DND-41 (cell line): ENCODE measurements at regions not wholly inside any gene's neighbourhood (a gene's known extent, or its start where the extent isn't known, plus 50 kb on each side); places are given as distances from the start of the nearest gene placed in this dataset.

ENCODE experiments used
- ATAC-seq: fragments of 200-7000 bp; cut with Tn5 transposase; 3 replicates; pipeline ENCODE4 v1.9.1; 2021; ENCODE audit warnings: low read depth; ENCODE audit not compliant: insufficient read depth
- DNase-seq: peaks from one replicate; pipeline ENCODE4 v3.0.0-alpha.2; 2020
- H2AFZ ChIP-seq: 2 replicates; pipeline ENCODE4 v1.6.0; 2012; ENCODE audit warnings: low read depth, low read length
- H3K27ac ChIP-seq: 2 replicates; pipeline ENCODE4 v1.5.1; 2012; ENCODE audit warnings: low read length, inconsistent platforms
- H3K27me3 ChIP-seq: fragments of 200-600 bp; sonication (generic); 2 replicates; pipeline ENCODE4 v1.6.0; 2012; ENCODE audit warnings: low read length, mild to moderate bottlenecking, inconsistent platforms; ENCODE audit not compliant: insufficient read depth, poor library complexity
- H3K36me3 ChIP-seq: 2 replicates; pipeline ENCODE4 v1.5.1; 2012; ENCODE audit warnings: low read length, inconsistent platforms; ENCODE audit not compliant: insufficient read depth
- H3K4me1 ChIP-seq: 2 replicates; pipeline ENCODE4 v1.5.1; 2012; ENCODE audit warnings: mild to moderate bottlenecking, low read length; ENCODE audit not compliant: insufficient read depth
- H3K4me2 ChIP-seq: 2 replicates; pipeline ENCODE4 v1.6.0; 2012; ENCODE audit warnings: mild to moderate bottlenecking, moderate library complexity, low read length, inconsistent platforms; ENCODE audit not compliant: insufficient read depth
- H3K4me3 ChIP-seq, 2 experiments: fragments of 200-600 bp in 1 of 2; shearing (Covaris generic) in 1 of 2; 2 replicates each; pipeline ENCODE4 v1.5.1; 2012 to 2016; ENCODE audit warnings: inconsistent platforms in 2 of 2, low read length in 2 of 2, mild to moderate bottlenecking in 2 of 2, low read depth in 1 of 2, moderate library complexity in 1 of 2
- H3K79me2 ChIP-seq: 2 replicates; pipeline ENCODE4 v1.6.0; 2012; ENCODE audit warnings: low read length, inconsistent platforms; ENCODE audit not compliant: insufficient read depth
- H3K9ac ChIP-seq: 2 replicates; pipeline ENCODE4 v1.6.0; 2012; ENCODE audit warnings: low read depth, mild to moderate bottlenecking, inconsistent platforms, low read length, moderate library complexity
- H3K9me3 ChIP-seq: 2 replicates; pipeline ENCODE4 v1.5.1; 2012; ENCODE audit warnings: low read length, moderate library complexity, mild to moderate bottlenecking, inconsistent platforms; ENCODE audit not compliant: insufficient read depth, severe bottlenecking
- H4K20me1 ChIP-seq: 2 replicates; pipeline ENCODE4 v1.6.0; 2012; ENCODE audit warnings: low read length; ENCODE audit not compliant: insufficient read depth
- CTCF ChIP-seq: IDR thresholded peaks from 2 replicates; pipeline ENCODE4 v1.5.1; 2012; ENCODE audit warnings: borderline replicate concordance, low read length, moderate library complexity, mild to moderate bottlenecking; ENCODE audit not compliant: poor library complexity, severe bottlenecking; ENCODE audit errors: extremely low read depth
- EZH2 ChIP-seq: IDR thresholded peaks from 3 replicates; pipeline ENCODE4 v1.6.1; 2012; ENCODE audit warnings: borderline replicate concordance, low read depth, mild to moderate bottlenecking, moderate library complexity, low read length, inconsistent platforms; ENCODE audit not compliant: severe bottlenecking

GRCh38 chr2:8500124-8501054 is 181.5 kb upstream of the ID2 start:
- Histone ChIP-seq H4K20me1 (no peaks in the 10 kb centered on the region), H3K9ac (no peak overlapping the region), H3K36me3 (no peaks in the 10 kb centered on the region), H3K4me1 (peaks cover 11% of the 10 kb centered on the region; the same call in 1 of the 2 replicates), H3K4me2 (no peak overlapping the region), H3K27ac (no peak overlapping the region), H3K4me3 (no peak overlapping the region), H3K9me3 (no peaks in the 10 kb centered on the region), H2AFZ (no peak overlapping the region), H3K79me2 (no peaks in the 10 kb centered on the region), H3K27me3 (no peaks in the 10 kb centered on the region)
- no peak for DNase-seq
- ATAC-seq: 0 out of 3 replicates have a peak, but pooled peaks have one; percentile 39
- TF ChIP-seq EZH2: no peak
- TF ChIP-seq CTCF: no peak

- Histone ChIP-seq H3K36me3 (no peaks in the 10 kb centered on the region), H3K4me3 (no peak overlapping the region), H3K9me3 (peaks cover 2% of the 10 kb centered on the region), H3K4me2 (no peak overlapping the region), H4K20me1 (no peaks in the 10 kb centered on the region), H2AFZ (no peak overlapping the region), H3K79me2 (no peaks in the 10 kb centered on the region), H3K9ac (no peak overlapping the region), H3K4me1 (0 out of 2 replicates have a peak, but pooled peaks cover 5% of the 10 kb centered on the region), H3K27me3 (no peaks in the 10 kb centered on the region), H3K27ac (no peak overlapping the region)
- no peak for TF ChIP-seq CTCF
- no peak for TF ChIP-seq EZH2
- DNase-seq (no peak), ATAC-seq (no peak)
Measured at GRCh38 chr2:8501061-8501720, 180.7 kb upstream of the ID2 start.

- H2AFZ ChIP-seq: no peak overlapping the region
Measured at GRCh38 chr2:8502316-8502715, 179.5 kb upstream of the ID2 start.

More at GRCh38 chr2:8502316-8502715, 179.5 kb upstream of the ID2 start:
- Histone ChIP-seq H3K36me3 (no peaks in the 10 kb centered on the region), H3K4me2 (no peak overlapping the region), H3K27ac (no peak overlapping the region), H3K9me3 (peaks cover 4% of the 10 kb centered on the region), H3K4me1 (0 out of 2 replicates have a peak, but pooled peaks cover 5% of the 10 kb centered on the region), H3K27me3 (no peaks in the 10 kb centered on the region), H3K9ac (no peak overlapping the region), H4K20me1 (no peaks in the 10 kb centered on the region), H3K4me3 (no peak overlapping the region), H3K79me2 (no peaks in the 10 kb centered on the region)
- TF ChIP-seq EZH2 (no peak), CTCF (no peak)
- ATAC-seq: no peak
- DNase-seq: no peak
